ENCODE measurements at regions not wholly inside any gene's neighbourhood (a gene's known extent, or its start where the extent isn't known, plus 50 kb on each side); places are given as distances from the start of the nearest gene placed in this dataset.
"Not testable (repeated sequence)": the region's sequence is repeated elsewhere in the genome, so short reads cannot be mapped to it uniquely, and the experiment has no call there.

DNA sequence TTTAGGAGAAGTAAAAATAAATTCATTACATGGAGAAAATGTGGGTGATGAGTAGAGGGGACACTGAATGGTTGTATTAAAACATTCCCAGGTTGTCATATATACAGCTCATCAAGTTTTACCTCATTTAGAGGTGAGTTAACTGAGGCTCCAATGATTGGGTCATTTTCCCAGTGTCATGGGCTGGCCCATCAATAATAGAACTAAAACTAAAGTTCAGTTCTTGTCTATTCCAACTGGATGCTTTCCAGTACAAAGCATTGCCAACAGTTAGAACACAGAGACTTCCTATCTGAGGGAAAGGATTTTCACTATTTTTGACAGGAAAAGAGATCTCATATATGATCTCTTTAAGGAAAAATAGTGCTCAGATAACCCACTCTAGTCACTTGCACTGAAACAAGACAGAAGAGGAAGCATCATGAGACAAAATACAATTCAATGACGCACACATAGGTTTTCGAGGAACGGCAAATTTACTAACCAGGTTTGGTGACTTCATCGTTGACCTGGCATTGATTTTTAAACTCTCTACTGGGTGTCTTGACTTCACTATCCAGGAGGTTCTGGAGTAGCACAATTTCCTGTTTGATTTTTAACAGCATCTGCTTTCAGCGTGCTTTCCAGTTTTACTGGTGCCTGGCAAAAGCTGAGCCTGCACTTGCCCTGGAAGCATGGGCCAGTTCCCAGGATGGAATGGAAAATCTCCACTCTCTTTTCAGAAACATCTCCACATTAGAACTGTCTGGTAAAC is 195.5 kb upstream of the FBXL4 start:
- DNase-seq (ENCODE audit: low read depth in 2 of 3, low spot score in 2 of 3): no peak

DNA sequence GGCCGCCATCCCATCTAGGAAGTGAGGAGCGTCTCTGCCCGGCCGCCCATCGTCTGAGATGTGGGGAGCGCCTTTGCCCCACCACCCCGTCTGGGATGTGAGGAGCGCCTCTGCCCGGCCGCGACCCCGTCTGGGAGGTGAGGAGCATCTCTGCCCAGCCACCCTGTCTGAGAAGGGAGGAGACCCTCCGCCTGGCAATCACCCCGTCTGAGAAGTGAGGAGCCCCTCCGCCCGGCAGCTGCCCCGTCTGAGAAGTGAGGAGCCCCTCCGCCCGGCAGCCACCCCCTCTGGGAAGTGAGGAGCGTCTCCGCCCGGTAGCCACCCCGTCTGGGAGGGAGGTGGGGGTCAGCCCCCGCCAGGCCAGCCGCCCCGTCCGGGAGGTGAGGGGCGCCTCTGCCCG is 194.2 kb upstream of the FBXL4 start:
- not testable (repeated sequence) for DNase-seq (ENCODE audit: low read depth in 2 of 3, low spot score in 2 of 3)

DNA sequence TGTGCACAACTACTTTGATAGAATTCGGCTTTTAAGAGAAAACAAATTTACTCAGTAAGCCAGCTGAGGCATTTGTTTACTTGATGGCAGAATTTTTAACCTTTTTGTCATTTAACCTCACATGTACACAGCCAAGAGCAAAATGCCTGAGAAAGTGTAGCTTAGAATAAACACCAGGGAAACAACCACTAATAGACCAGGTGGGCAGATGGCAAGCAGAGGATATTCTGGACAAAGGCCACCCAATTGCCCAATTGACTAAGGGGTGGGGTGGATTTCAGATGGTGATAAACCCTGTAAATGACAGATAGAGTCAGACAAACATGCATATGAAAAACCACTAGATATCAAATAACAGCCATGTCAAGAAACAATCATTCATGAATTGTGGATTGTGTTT is 190.7 kb upstream of the FBXL4 start:
- no peak for DNase-seq (ENCODE audit: low read depth in 2 of 3, low spot score in 2 of 3)

DNA sequence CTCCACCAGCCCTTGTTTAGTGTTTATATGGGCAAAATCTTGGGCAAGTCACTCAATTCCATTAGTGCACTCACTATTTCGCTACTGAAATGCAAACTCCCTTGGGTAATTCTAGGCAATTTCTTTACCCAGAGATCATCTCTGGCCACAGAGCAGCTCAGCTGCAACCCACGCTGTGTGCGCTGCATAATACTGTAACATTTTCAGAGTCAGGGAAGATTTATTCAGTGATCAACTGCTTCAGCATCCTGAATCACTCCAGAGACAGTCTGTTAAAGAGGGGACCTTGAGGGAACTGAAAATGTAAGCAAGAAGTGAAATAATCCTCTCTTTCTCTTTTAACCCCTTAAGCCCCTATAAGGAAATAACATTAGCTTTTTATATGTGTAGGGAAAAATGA is 189.6 kb upstream of the FBXL4 start:
- no peak for DNase-seq (ENCODE audit: low read depth in 2 of 3, low spot score in 2 of 3)

DNA sequence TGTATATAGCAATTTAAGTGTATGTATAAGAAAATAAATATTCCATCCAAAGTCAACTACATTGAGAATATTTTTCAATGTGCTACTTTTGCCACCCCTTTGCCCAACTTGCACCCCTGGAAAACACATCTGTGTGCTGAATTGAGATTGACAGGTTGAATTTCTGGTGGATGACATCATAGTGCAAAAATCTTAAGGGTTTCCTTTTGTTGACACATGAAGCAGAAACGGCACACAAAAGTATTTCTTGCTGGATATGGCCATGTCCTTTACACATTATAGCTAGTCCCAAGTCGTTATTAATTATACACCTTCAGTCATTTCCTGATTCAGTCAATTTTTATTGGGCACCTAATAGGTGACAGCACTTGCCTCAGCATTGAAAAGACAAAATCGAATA is 188.7 kb upstream of the FBXL4 start:
- DNase-seq (ENCODE audit: low read depth in 2 of 3, low spot score in 2 of 3): no peak

DNA sequence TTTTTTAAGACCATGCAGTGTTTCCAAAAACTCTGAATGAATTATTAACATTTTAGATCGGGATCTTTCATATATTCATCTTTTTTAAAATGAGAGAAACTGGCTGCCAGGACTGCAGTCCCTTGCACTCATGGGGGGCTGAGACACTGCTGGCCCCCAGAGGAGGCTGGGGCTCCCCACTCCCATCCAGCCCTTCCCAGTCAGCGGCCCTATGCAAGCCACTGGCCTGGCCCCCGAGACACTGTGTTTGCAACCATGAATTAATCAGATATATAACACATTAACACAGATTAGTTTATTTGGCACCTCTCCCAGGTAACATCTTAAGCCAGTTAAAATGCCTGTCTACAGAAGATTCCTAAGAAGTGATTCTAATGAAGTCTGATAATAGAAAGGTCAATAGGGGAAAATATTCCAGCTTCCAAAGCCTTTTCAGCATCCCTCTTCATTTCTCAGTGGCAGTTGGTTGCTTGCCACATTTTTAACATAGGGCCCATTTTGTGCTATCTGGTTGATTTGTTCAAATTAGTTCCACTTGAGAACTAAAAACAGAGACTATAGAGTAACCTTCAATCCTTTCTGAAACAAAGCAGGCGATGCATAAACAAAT is 184.4 kb upstream of the FBXL4 start:
- no peak for DNase-seq (ENCODE audit: low read depth in 2 of 3, low spot score in 2 of 3)

DNA sequence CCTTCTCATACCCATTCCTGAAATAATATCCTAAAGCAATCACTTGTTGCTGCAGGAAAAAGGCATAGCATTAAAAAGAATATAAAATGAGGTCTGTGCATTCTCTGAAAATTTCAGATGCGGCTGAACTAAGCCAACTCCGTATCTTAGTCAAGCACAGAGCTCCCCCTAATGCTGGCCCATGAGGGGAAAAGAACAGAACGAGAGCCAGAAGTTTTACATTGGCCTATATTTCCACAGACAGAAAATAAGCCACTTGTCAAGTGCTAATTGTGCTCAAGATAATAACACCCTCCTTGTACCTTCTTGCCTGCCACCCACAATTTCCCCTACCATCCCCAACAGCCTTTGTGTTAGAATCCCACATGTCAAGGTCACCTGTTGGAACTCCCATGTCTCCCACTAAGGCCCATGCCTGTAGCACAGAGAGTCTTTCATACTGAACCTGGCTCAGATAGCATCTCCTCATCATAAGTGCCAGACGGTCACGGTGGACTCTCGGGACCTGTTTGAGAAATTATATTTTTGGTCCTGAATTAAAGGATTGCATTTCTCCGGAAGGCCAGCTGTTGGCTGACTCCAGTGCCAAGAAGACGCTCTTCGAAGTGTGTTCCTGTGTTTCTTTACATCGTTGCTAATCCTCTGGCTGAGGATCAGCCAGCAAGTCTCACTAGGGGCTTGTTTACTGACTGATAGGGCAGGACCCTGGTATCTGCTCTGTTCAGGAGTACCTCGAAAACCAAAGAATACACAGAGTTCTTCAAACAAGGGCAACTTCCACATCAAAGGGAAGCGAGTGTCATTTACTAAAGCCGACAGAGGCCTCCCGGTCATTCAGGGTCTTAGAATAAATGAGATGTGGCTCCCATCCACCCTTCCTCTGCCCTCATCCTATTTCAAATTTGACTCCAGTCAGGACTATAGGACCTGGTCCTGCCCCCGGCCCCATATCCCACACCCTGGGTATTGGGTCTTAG is 183.4 kb upstream of the FBXL4 start:
- DNase-seq (ENCODE audit: low read depth in 2 of 3, low spot score in 2 of 3): no peak

DNA sequence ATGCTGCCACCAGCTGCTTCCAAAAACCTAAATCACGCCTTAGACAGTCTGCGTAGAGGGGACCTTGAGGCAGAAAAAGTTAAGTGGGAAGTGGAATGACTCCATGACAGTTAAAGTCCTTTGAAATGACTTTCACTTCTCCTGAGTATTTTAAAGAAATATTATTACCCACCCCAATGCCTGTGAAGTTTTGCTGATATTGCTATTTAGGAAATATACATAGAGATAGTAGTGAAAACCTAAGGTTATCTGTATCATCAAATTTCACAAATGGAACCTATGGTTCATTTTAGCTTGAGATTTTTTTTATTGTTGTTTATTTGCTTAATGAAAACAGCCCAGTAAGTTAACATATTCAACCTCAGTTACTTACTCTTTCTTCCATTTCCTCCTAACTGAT is 182.1 kb upstream of the FBXL4 start:
- DNase-seq (ENCODE audit: low read depth in 2 of 3, low spot score in 2 of 3): no peak

DNA sequence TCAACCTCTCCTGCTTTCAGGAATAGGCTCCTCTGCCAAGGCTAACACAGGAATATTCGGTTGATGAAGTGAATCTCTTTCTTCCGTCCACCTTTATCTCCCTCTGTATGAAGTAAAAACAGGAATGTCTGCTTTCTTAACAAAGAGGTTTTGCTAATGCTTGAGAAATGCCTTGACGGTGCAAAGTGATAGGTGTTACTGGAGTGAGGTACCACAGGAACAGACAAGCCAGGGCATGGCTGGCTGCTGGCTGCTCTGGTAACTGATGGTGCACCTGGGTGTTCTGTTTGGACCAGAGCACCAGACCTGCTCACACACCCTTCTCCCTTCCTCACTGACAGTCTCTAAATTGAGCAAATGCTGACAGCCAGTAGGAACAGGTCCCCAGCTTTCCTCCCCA is 174.0 kb upstream of the FBXL4 start:
- DNase-seq (ENCODE audit: low read depth in 2 of 3, low spot score in 2 of 3): no peak

DNA sequence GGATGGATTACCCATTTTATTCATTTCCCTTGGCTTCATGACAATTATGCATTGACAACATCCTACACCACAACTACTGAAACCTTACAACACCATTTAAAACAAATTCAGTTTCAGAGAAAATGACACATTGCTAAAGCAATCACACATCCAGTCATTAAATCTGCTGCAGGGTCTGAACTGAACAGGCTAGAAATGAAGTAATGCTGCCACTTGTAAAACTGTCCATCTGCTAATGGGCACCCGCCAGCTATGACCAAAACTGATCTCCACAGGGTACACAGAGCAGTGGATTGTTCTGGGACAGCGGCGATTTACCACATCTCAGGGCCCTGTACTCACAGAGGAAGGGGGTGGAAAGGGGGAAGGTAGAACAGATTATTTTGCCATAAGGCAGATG is 172.9 kb upstream of the FBXL4 start:
- no peak for DNase-seq (ENCODE audit: low read depth in 2 of 3, low spot score in 2 of 3)

DNA sequence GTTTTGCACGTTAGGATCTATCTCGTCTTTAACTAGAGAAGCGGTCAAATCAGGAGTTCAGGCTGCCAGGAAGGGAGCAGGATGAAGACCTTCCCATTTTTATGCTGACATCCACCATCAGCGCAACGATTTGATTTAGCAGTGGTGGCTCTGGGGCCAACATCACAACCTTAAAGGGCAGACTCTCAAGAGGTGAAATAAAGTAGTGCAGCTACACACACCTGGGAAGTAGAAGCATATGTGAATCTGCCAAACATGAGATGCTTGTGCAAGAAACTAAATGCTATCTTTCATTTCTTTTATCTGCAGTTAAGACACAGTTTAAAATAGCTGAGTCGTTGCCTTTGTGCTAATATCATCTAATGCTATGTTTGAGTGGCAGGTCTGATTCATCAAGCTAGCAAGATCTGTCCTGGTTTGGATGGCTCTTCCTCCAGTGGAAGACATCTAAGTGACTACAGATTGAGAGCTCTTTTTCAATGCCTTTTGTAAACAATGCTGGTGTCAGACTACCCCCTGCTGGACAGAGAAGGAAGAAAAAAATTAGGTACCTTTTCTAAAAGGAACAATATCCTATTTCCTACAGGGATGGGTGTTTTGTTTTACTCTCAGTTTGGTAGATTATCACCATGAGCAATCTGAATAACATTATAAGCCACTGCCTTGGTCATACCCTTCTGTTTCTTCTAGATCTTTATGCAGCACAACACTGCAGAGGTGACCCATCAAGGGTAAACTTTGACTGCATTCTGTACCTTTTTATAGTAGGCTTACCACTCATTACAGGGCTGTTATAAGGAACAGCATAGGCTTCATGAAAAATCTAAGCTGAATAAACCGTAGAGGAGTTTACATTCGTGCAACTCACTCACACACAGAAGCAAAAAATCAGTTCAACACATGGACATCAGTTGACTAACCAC is 171.6 kb upstream of the FBXL4 start:
- DNase-seq (ENCODE audit: low read depth in 2 of 3, low spot score in 2 of 3): peak; percentile 2 to 66 (median 29)

DNA sequence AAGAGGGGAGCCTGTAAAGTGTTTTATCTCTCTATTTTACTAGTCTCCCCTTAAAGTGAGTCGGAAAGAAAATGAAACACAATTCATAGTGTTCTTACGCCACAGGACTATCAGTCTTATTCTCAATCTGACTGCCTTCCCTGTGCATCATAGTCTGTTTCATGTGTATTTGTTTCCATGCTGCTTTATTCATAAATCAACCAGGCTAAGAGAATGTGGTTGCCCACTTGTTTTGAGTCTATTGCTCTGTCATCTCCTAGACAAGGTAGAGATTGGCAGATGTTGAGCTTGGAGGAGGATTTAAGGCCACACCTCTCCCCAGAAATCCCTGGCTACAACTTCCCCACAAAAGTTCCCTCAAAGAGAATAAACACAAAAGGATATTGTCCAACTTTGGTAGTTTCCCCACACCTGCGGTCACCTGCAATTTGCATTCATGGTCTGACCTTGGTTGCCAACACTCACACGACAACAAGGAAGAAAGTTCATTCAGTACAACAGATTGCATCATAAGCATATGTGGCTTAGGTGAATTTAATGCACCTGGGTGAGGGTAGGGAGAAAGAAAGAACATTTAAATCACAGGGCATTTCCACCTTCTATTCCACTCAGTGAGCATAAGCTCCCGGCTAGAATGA is 167.1 kb upstream of the FBXL4 start:
- no peak for DNase-seq (ENCODE audit: low read depth in 2 of 3, low spot score in 2 of 3)

DNA sequence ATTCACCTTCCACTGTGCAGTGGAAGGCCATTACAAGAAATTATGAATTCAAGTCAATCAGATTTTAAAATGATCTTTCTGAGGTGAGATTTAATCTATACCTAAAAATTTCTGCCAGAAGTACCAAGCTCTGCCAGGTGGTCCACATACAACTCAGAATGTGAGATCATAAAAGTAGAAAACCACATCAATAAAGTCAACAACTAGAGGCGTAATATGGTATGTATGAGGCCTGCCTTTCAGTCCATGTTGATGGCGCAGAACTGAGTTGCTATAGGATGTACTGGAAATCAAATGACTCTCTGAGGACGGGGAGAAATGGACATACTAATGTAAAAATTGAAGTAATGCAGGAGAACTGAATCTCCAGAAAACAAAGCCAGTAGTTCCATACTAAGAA is 163.8 kb upstream of the FBXL4 start:
- DNase-seq (ENCODE audit: low read depth in 2 of 3, low spot score in 2 of 3): no peak

DNA sequence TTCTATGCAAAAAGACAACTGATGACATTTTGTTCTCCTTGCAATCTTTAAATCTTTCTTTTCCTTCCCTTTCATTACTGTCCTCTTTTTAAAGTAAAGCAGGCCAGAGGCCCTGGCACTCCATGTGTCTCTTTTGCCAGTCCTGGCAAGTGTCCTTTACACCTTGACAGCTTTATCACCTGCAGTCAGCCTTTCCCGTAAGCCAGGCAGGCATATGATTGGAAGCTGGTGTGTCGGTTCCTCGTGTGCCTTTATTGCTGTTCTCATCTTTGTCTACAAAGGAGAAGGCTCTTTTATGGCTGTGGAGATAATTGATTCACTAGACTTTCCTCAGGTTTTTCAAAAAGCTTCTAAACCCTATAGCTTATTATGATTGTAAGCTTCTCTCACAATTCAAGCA is 162.3 kb upstream of the FBXL4 start:
- no peak for DNase-seq (ENCODE audit: low read depth in 2 of 3, low spot score in 2 of 3)

DNA sequence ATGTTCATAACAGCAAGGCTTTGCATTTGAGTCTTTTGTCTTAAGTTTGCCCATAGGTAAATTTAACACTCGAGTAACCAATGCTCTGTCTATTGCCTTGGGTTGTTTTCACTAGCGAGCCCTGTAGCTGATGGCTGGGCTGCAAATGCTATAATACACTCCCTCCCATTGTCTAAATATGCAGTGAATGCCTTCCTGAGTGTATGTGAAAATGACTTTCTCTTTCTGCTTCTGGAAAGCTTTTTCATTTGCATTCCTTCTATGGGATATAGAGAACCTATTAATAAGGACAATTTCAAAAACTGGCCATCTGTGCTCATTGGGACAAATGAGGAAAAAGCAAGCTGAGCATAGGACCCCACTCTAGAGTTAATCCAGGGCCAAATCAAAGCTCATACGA is 156.5 kb upstream of the FBXL4 start:
- no peak for DNase-seq (ENCODE audit: low read depth in 2 of 3, low spot score in 2 of 3)

DNA sequence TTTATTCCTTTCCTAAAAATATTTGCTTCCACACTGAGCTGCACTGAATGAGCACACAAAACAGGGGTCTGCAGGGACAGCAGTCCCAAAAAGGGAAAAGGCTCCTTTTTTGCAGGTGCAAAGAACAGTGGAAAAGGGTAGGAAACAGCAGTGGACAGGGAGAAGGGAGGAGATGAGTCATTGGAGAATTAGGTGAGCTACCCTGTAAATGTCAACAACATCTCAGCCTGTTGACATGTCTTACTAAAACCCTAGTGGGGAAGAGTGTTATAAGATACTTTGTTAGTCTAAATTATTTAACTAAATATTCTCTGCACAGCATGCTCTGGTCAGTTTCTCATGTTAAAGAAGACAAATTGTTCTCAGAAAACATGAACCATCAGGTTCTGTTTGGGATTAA is 151.5 kb upstream of the FBXL4 start:
- no peak for DNase-seq (ENCODE audit: low read depth in 2 of 3, low spot score in 2 of 3)

DNA sequence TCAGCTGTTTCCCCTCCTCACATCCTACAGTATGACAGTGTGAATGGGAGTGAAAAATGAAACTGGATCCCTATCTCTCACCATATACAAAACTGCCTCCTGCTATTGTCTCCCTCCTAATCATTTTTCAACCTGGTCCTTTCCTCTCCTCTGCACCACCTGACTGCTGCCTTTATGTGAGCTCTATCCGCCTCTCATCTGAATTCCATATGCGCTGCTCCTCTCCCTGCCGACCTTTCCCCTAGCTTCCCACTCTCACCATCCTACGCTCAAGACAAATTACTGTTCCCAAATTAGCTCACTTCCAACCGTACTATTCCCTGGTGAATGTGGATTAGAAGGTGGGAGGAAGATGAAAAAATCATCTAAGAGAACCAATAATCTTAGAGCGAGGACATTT is 148.4 kb upstream of the FBXL4 start:
- DNase-seq (ENCODE audit: low read depth in 2 of 3, low spot score in 2 of 3): no peak

DNA sequence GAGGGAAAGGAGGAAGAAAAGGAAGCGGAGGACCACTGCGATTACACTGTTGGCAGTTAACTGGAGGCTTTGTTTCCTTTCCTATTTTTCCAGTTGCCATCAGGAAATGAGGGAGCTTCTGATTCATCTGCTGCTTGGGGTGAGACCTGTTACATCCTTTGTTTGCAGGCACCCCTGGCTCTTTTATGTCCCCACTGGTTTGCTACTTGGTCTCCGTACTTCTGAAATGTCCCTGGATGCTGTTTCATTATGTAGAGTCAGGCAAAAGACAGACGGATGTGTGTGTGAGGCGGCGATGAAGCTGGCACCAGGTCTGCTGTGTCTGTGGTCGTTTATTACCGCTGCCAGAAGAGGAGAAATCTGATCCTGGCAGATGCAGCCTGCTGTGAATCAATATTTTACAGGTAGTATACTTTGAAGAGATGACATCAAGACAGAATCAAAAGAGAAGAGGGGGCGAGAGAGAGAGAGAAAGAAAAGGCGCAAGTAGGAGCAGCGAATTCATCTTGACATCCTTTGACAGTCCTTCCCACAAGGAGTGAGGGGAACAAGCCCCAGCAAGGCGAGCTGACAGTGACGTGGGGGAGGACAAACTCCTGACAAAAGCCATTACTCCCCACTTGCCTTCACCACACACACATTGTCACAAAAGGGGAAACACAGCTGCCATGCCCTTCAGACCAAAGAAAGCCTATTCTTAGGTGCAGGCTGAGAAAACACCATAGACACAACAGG is 145.9 kb upstream of the FBXL4 start:
- no peak for DNase-seq (ENCODE audit: low read depth in 2 of 3, low spot score in 2 of 3)

DNA sequence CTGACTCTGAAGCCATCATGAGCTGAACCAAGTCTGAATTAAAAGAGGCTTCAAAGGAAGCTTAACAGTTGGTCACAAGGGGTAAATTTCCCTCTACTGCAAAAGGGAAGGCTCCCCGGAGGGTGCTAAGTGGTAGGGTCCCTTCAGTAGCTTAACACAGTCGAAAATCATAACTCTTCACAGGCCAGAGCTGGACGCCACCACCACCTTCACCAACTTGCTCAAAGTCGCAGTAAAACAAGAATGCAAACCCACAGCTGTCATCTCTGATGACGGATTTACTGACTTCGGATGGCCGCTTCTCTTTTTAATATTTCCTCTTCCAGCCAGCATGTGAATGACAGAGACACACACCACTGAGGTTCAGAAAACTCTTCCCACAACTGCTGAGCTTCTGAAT is 144.7 kb upstream of the FBXL4 start:
- no peak for DNase-seq (ENCODE audit: low read depth in 2 of 3, low spot score in 2 of 3)
